SK-N-SH treated with all-trans-retinoic acid at 6 μM for 48 hours (cell line): ENCODE measurements at regions not wholly inside any gene's neighbourhood (a gene's known extent, or its start where the extent isn't known, plus 50 kb on each side); places are given as distances from the start of the nearest gene placed in this dataset.

Experiments used
- ATAC-seq: fragments of 200-7000 bp; cut with Tn5 transposase; 3 replicates; pipeline ENCODE4 v1.9.1; 2020; ENCODE audit warnings: mild to moderate bottlenecking, moderate library complexity
- ARNTL ChIP-seq: fragments of 450-650 bp; formaldehyde crosslinking; IDR thresholded peaks from 2 replicates; pipeline ENCODE4 v1.5.0; 2020; ENCODE audit warnings: low read depth, mild to moderate bottlenecking, moderate library complexity, borderline replicate concordance
- BACH2 ChIP-seq: fragments of 250-450 bp; sonication (Bioruptor Pico); IDR thresholded peaks from 2 replicates; pipeline ENCODE4 v1.9.0; 2021; ENCODE audit warnings: mild to moderate bottlenecking, borderline replicate concordance
- CSDC2 ChIP-seq: fragments of 250-450 bp; sonication (Bioruptor Pico); IDR thresholded peaks from 2 replicates; pipeline ENCODE4 v1.5.0; 2020; ENCODE audit warnings: mild to moderate bottlenecking, moderate library complexity
- ESRRG ChIP-seq: fragments of 250-450 bp; sonication (Bioruptor Pico); IDR thresholded peaks from 2 replicates; pipeline ENCODE4 v1.6.1; 2021; ENCODE audit warnings: mild to moderate bottlenecking
- GLIS3 ChIP-seq: fragments of 250-450 bp; sonication (Bioruptor Pico); IDR thresholded peaks from 2 replicates; pipeline ENCODE4 v1.5.0; 2020; ENCODE audit warnings: mild to moderate bottlenecking, moderate library complexity
- ISL1 ChIP-seq: fragments of 250-450 bp; sonication (Bioruptor Pico); IDR thresholded peaks from 2 replicates; pipeline ENCODE4 v2.1.2; 2022; ENCODE audit warnings: mild to moderate bottlenecking, moderate library complexity
- OSR1 ChIP-seq: fragments of 250-450 bp; sonication (Bioruptor Pico); IDR thresholded peaks from 2 replicates; pipeline ENCODE4 v1.8.0; 2022; ENCODE audit warnings: moderate library complexity, mild to moderate bottlenecking, inconsistent platforms
- PPARA ChIP-seq: fragments of 250-450 bp; sonication (Bioruptor Pico); IDR thresholded peaks from 2 replicates; pipeline ENCODE4 v1.5.0; 2020; ENCODE audit warnings: mild to moderate bottlenecking, borderline replicate concordance
- RARB ChIP-seq: fragments of 250-450 bp; sonication (Bioruptor Pico); IDR thresholded peaks from 2 replicates; pipeline ENCODE4 v1.8.0; 2021; ENCODE audit warnings: mild to moderate bottlenecking, moderate library complexity
- SNAI2 ChIP-seq: fragments of 250-450 bp; sonication (Bioruptor Pico); IDR thresholded peaks from 2 replicates; pipeline ENCODE4 v1.5.0; 2020; ENCODE audit warnings: mild to moderate bottlenecking, moderate library complexity
- TCF4 ChIP-seq: fragments of 250-450 bp; sonication (Bioruptor Pico); IDR thresholded peaks from 2 replicates; pipeline ENCODE4 v1.8.0; 2021; ENCODE audit warnings: mild to moderate bottlenecking, moderate library complexity, borderline replicate concordance
- TOX ChIP-seq: fragments of 250-450 bp; sonication (Bioruptor Pico); IDR thresholded peaks from 2 replicates; pipeline ENCODE4 v1.8.0; 2021; ENCODE audit warnings: mild to moderate bottlenecking, moderate library complexity, borderline replicate concordance
- TSHZ2 ChIP-seq: fragments of 250-450 bp; sonication (Bioruptor Pico); IDR thresholded peaks from 2 replicates; pipeline ENCODE4 v1.5.0; 2020; ENCODE audit warnings: mild to moderate bottlenecking, moderate library complexity
- ZC3H10 ChIP-seq: fragments of 250-450 bp; sonication (Bioruptor Pico); IDR thresholded peaks from 2 replicates; pipeline ENCODE4 v1.5.1; 2021; ENCODE audit warnings: mild to moderate bottlenecking, moderate library complexity
- ZFP3 ChIP-seq: fragments of 250-450 bp; sonication (Bioruptor Pico); IDR thresholded peaks from 2 replicates; pipeline ENCODE4 v1.5.0; 2020; ENCODE audit warnings: mild to moderate bottlenecking, moderate library complexity
- ZFP30 ChIP-seq: fragments of 450-650 bp; formaldehyde crosslinking; IDR thresholded peaks from 2 replicates; pipeline ENCODE4 v1.5.0; 2022; ENCODE audit warnings: mild to moderate bottlenecking, moderate library complexity
- ZNF565 ChIP-seq: fragments of 450-650 bp; formaldehyde crosslinking; conservative IDR thresholded peaks from 2 replicates; pipeline ENCODE4 v1.5.0; 2020; ENCODE audit warnings: low read depth, mild to moderate bottlenecking, moderate library complexity
- ZNF8 ChIP-seq: fragments of 450-650 bp; formaldehyde crosslinking; IDR thresholded peaks from 2 replicates; pipeline ENCODE4 v1.5.0; 2020; ENCODE audit warnings: mild to moderate bottlenecking, moderate library complexity
- TF ChIP-seq, protein P1 (sequence below): fragments of 250-450 bp; sonication (Bioruptor Pico); IDR thresholded peaks from 2 replicates; pipeline ENCODE4 v1.8.0; 2021; ENCODE audit warnings: low read depth, mild to moderate bottlenecking, moderate library complexity, borderline replicate concordance
- TF ChIP-seq, protein P2 (sequence below): fragments of 250-450 bp; sonication (Bioruptor Pico); IDR thresholded peaks from 2 replicates; pipeline ENCODE4 v1.5.1; 2020; ENCODE audit warnings: low read depth, mild to moderate bottlenecking, moderate library complexity
- TF ChIP-seq, protein P3 (sequence below): fragments of 250-450 bp; sonication (Bioruptor Pico); IDR thresholded peaks from 2 replicates; pipeline ENCODE4 v1.5.1; 2021; ENCODE audit warnings: mild to moderate bottlenecking, moderate library complexity

- no peak for TF ChIP-seq OSR1 (CRISPR knock-in tag)
- TF ChIP-seq TOX = no peak
- no peak for TF ChIP-seq SNAI2 (CRISPR knock-in tag)
- no peak for TF ChIP-seq ZNF8
- TF ChIP-seq PPARA (CRISPR knock-in tag) = no peak
- no peak for TF ChIP-seq CSDC2
Observed at GRCh38 chr1:112332176-112333150, 63.6 kb upstream of the CTTNBP2NL start (continued).

DNA sequence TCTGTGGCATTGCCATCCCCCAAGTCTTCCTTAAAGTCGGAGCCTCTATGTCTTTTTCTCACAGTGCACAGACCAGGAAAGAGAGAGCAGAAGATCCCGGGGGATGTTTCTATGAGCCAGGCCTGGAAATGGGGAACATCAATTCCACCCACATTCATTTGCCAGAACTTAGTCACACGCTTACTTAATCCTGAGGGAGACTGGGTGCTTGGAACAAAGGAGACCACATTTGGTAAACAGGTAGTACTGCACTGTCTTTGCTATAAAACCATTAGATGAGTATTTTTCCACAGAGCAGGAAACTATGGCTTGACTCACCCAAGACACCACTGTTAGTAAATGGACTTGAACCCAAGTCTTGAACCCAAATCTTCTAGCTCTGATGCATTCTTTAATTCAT, 60.7 kb upstream of the CTTNBP2NL start:
- no peak for ATAC-seq
- no peak for TF ChIP-seq PPARA (CRISPR knock-in tag)
- TF ChIP-seq, protein P1, sequence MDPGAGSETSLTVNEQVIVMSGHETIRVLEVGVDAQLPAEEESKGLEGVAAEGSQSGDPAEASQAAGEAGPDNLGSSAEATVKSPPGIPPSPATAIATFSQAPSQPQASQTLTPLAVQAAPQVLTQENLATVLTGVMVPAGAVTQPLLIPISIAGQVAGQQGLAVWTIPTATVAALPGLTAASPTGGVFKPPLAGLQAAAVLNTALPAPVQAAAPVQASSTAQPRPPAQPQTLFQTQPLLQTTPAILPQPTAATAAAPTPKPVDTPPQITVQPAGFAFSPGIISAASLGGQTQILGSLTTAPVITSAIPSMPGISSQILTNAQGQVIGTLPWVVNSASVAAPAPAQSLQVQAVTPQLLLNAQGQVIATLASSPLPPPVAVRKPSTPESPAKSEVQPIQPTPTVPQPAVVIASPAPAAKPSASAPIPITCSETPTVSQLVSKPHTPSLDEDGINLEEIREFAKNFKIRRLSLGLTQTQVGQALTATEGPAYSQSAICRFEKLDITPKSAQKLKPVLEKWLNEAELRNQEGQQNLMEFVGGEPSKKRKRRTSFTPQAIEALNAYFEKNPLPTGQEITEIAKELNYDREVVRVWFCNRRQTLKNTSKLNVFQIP (CRISPR knock-in tag) = no peak
- TF ChIP-seq, protein P2, sequence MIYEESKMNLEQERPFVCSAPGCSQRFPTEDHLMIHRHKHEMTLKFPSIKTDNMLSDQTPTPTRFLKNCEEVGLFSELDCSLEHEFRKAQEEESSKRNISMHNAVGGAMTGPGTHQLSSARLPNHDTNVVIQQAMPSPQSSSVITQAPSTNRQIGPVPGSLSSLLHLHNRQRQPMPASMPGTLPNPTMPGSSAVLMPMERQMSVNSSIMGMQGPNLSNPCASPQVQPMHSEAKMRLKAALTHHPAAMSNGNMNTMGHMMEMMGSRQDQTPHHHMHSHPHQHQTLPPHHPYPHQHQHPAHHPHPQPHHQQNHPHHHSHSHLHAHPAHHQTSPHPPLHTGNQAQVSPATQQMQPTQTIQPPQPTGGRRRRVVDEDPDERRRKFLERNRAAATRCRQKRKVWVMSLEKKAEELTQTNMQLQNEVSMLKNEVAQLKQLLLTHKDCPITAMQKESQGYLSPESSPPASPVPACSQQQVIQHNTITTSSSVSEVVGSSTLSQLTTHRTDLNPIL = no peak
- TF ChIP-seq TSHZ2 (CRISPR knock-in tag) = no peak
- TF ChIP-seq SNAI2 (CRISPR knock-in tag) = no peak
- no peak for TF ChIP-seq RARB (CRISPR knock-in tag)
- TF ChIP-seq ZNF8 = no peak
- TF ChIP-seq BACH2 (CRISPR knock-in tag) = no peak
- no peak for TF ChIP-seq TOX
- no peak for TF ChIP-seq CSDC2
- TF ChIP-seq, protein P3, sequence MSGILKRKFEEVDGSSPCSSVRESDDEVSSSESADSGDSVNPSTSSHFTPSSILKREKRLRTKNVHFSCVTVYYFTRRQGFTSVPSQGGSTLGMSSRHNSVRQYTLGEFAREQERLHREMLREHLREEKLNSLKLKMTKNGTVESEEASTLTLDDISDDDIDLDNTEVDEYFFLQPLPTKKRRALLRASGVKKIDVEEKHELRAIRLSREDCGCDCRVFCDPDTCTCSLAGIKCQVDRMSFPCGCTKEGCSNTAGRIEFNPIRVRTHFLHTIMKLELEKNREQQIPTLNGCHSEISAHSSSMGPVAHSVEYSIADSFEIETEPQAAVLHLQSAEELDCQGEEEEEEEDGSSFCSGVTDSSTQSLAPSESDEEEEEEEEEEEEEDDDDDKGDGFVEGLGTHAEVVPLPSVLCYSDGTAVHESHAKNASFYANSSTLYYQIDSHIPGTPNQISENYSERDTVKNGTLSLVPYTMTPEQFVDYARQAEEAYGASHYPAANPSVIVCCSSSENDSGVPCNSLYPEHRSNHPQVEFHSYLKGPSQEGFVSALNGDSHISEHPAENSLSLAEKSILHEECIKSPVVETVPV (CRISPR knock-in tag) = no peak
- TF ChIP-seq ARNTL (CRISPR knock-in tag) = no peak
- TF ChIP-seq ZFP3 (CRISPR knock-in tag) = no peak
- no peak for TF ChIP-seq GLIS3
- no peak for TF ChIP-seq ZC3H10
- TF ChIP-seq ZFP30 (CRISPR knock-in tag) = no peak
- TF ChIP-seq OSR1 (CRISPR knock-in tag) = no peak

DNA sequence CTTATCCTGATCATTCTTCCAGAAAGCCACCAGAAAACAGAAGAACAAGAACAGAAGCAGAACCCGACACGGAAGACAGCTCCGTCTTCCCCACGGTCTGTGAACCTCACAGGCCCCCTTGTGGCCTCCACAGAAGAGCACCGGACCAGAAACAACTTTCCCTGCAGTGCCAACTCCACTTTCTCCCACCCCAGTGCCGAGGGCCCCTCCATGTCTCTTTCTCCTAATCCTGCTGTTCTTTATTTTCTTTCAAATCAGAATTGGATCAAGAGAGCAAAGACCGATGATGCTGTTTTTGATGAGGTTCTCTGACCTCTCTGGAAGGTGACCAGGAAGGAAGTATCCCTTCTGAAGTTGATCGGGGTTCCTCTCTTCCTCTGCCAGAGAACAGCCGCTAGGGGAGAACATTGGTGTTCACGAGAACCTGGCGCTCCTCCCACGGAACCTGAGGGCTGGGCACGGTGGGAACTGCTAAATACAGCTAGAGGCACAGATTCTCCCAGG, 58.9 kb upstream of the CTTNBP2NL start:
- ATAC-seq = peak; percentile 89

More for the DNA sequence above, 58.9 kb upstream of the CTTNBP2NL start:
- TF ChIP-seq ISL1 (CRISPR knock-in tag) = no peak
- no peak for TF ChIP-seq TCF4 (CRISPR knock-in tag)
- TF ChIP-seq ZC3H10 = no peak
- TF ChIP-seq CSDC2 = no peak
- no peak for TF ChIP-seq ZNF8
- no peak for TF ChIP-seq ZFP3 (CRISPR knock-in tag)
- TF ChIP-seq, protein P3 (CRISPR knock-in tag) = no peak
- no peak for TF ChIP-seq GLIS3
- TF ChIP-seq SNAI2 (CRISPR knock-in tag) = no peak
- no peak for TF ChIP-seq ESRRG (CRISPR knock-in tag)
- TF ChIP-seq ZFP30 (CRISPR knock-in tag) = no peak
- no peak for TF ChIP-seq ZNF565 (CRISPR knock-in tag)
- TF ChIP-seq OSR1 (CRISPR knock-in tag) = no peak
